A673 (cell line): ENCODE measurements at regions not wholly inside any gene's neighbourhood (a gene's known extent, or its start where the extent isn't known, plus 50 kb on each side); places are given as distances from the start of the nearest gene placed in this dataset.

Source experiments
- CTCF ChIP-seq: fragments of 300-800, 200-600 bp; sonication (generic); conservative IDR thresholded peaks from 2 replicates; pipeline ENCODE4 v1.5.1; 2017; ENCODE audit warnings: low read depth, mild to moderate bottlenecking, antibody characterized with exemption, low read length, moderate library complexity, mixed read lengths
- EZH2 ChIP-seq: fragments of 200-600 bp; sonication (generic); IDR thresholded peaks from 2 replicates; pipeline ENCODE4 v1.6.1; 2017; ENCODE audit warnings: borderline replicate concordance, low read depth, mild to moderate bottlenecking, mixed read lengths, antibody characterized with exemption, low read length; ENCODE audit not compliant: poor library complexity, severe bottlenecking

- no peak for TF ChIP-seq CTCF
- no peak for TF ChIP-seq EZH2
Observed at GRCh38 chr2:38165698-38166097, 89.7 kb upstream of the CYP1B1 start.
